ENCODE measurements at regions not wholly inside any gene's neighbourhood (a gene's known extent, or its start where the extent isn't known, plus 50 kb on each side); places are given as distances from the start of the nearest gene placed in this dataset.

DNA sequence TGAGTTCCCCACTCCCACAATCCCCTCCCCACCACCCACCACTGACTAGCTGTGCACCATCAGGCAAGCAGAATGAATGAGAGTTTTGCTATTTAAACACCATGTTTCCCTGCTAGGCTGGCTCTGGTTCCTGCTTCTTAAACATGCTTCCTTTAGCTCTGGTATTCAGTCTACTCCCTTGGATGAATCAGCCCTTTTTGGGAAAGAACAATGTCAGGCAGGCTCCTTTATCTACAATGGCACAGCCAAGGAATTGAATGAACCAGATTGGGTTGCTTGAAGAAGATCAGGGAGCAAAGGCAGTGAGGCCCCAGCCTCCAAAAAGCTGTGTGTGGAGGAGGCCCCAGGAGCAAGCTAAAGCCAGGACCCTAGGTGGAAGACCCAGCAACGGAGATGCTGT is 92.9 kb upstream of the ISX start:
- H3K4me3 ChIP-seq (ENCODE audit: low read length) = no peak overlapping the region
- no peak for DNase-seq (ENCODE audit: low read depth, low spot score)

DNA sequence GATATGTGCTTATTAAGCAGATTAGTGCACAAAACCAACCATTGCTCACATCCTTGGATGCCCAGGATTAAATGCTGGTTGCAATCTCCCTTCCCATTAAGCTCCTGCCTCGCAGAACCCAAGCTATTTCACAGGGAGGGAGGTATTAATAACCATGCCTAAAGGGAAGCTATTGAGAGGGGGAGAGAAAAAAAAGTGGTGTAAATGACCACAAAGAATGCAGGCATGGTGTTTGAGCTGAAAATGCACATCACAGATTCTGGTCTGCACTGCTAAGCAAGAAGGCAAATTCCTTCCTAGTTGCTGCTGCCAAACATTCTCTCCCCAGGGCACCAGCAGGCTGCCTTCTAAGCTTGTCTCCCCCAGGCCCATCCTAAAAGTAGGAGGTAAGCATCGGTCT is 92.0 kb upstream of the ISX start:
- H3K4me3 ChIP-seq (ENCODE audit: low read length) = no peak overlapping the region
- no peak for DNase-seq (ENCODE audit: low read depth, low spot score)

DNA sequence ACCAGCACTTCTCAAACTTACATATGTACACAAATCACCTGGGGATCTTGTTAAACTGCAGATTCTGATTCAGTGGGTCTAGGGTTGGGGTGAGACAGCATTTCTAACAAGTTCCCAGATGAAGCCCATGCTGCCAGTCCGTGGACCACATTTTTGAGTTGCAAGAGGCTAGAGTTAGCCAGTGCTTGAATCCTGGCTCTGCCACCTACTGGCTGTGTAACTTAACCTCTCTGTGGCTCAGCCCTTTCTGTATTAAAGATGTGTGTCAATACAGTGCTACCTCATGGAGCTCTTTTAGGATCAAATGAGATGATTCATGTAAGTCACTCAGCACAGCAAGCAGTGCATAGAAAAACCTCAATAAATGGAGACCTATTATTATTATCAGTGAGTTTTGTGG is 90.2 kb upstream of the ISX start:
- H3K4me3 ChIP-seq (ENCODE audit: low read length) = no peak overlapping the region
- peak; percentile 5 for DNase-seq (ENCODE audit: low read depth, low spot score)

DNA sequence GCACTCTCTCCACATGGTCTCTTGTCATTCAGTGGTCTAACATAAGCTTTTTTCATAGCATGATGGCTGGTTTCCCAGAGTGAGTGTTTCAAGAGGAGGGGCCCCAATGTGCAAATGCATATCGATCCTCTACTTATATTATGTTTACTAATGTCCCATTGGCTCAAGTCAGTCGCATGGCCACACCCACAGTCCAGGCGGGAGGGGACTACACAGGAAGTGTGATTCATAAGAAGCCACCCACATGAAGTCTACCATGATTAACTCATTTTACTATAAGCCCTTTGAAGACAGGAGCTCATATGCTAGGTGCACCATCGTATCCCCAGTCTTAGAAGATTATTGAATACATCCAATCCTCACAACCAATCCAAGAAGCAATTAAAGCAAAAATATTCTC is 89.5 kb upstream of the ISX start:
- H3K4me3 ChIP-seq (ENCODE audit: low read length) = no peak overlapping the region
- DNase-seq (ENCODE audit: low read depth, low spot score) = peak; percentile 6

DNA sequence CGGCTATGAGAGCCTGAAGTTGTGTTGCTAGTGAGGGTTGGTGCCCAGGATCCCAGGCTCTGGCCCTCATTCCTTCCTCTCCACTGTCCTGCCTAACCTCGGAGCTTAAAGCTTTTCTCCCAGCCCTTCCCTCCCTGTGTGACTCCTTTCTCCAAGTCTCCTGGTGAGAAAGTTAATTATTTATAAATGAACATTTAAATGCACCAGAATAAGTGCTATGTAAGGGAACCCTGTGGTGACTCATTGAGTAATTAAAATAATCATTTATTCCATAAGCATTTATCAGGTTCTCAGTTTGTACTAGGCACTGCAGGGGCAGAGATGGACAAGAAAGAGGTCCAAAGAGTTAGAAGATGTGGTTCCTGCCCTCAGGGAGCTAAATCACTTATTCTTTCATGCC is 89.1 kb upstream of the ISX start:
- no peak for DNase-seq (ENCODE audit: low read depth, low spot score)
- no peak overlapping the region for H3K4me3 ChIP-seq (ENCODE audit: low read length)

DNA sequence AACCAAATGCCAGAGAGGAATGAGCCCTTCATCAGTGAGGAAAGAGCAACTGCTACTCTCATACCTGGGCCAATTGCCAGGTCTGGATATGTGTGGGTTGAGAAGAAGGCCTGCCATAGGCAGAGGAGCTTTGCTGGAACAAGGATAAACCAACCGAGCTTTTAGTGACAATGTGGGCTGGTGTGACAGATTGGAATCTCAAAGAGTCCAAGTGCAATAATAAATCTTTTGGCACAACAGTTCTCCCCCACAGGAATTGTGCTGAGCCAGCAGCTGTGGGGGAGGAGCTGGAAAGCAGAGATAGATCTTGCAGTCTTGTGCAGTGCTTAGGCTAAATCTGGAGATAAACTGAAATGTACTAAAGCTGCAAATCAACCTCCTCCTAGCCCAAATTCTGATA is 79.4 kb upstream of the ISX start:
- no peak for DNase-seq (ENCODE audit: low read depth, low spot score)
- no peak overlapping the region for H3K4me3 ChIP-seq (ENCODE audit: low read length)

DNA sequence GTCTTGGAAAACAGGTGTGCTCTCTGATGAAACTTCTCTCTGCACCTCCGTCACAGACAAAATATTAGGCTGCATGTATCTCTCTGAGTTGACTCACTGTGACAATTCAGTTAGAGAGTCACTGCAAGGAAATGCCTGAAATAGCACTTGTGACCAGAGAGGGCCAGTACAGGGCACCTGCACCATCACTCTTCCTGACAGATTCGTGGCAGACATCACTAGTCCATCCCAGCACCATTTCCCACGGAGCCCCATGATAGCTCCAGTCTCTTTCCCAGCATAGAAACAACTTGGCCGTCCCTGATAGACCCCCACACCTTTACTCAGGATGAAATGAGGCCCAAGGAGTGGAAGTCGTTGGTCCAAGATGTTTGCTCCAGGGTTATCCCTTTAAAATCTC is 73.3 kb upstream of the ISX start:
- no peak for DNase-seq (ENCODE audit: low read depth, low spot score)
- H3K4me3 ChIP-seq (ENCODE audit: low read length) = no peak overlapping the region

DNA sequence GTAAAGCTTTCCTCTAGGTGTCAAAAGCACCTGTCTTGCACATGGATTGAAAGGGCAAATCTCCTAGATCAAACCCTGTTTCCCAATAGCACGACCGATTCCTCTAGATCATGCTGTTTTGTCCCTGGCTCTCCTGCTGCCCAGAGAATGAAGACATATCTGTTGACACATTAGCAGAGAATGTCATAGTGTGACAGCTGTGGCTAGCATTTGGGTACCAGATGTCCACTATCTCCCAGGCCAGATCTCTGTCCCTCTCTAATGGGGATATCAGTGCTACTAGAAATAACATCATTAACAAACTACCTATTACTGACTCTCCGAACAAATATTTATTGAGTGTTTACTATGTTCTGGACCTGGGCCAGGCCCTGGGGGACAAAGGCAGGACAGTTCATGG is 72.4 kb upstream of the ISX start:
- H3K4me3 ChIP-seq (ENCODE audit: low read length) = no peak overlapping the region
- no peak for DNase-seq (ENCODE audit: low read depth, low spot score)

DNA sequence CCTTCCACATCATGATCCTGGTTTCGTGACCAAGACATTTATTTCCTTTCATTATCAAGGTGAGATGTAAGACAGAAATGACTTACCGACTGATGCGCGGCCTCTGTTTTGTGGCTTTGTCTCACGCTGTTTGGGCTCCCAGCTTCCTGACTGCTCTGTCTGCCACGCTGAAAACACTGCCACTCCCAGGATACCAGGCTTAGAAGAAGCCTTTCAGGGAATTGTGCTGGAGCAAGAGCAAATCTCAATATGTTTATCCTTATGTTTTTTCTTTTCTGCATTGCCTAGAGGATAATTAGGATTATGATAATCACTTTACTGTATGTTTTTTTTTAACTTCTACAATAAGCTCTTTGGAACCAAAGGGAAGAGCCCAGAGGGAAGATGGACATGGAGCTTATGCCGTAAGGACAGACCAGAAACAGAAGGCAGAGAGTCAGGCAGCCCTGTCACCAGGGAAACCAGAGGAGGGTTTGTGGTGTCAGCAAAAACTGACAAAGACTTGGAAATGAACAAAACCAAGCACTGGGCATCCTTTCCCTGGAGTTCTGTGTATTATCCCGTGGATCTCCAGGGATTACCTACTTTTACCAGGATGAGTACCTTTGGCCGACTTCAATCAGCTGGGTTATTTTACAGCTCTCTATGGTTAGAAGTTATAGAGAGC is 68.2 kb upstream of the ISX start:
- no peak for DNase-seq (ENCODE audit: low read depth, low spot score)
- no peak overlapping the region for H3K4me3 ChIP-seq (ENCODE audit: low read length)

DNA sequence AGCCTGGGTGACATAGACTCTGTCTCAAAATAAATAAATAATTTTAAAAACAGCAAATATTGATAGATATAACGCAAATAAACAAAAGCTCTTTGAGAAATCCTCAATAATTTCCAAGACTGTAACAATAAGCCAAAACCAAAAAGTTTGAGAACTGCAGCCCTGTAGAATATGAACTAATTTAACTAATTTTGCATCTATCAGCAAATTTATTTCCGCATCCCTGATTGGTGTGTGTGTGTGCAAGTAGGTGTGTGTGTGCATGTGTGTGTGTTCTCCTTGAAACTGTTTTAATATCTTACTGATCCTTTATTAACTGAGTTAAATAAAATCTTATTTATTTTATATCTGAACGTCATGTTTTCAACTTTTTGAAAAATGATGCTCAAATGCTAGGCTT is 67.0 kb upstream of the ISX start:
- no peak for DNase-seq (ENCODE audit: low read depth, low spot score)
- H3K4me3 ChIP-seq (ENCODE audit: low read length) = no peak overlapping the region

DNA sequence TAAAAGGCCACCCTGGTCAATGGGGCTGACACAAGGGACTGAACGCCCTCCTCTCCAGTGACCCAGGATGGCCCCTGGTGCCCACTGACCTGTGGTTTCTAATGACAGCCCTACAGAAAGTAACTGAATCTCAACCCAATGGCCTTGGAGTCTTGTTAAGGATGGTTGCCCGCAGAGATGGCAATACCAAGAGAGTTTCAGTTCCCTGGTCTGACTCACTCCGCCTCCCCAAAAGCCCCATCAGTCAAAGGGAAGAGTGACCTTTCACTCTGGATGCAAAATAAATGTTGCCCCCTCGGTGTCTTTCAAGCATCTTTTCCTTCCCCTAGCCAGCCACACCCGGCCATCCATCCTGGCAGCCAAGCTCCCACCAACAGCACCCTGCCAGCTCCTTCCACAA is 57.7 kb upstream of the ISX start:
- DNase-seq (ENCODE audit: low read depth, low spot score) = no peak
- no peak overlapping the region for H3K4me3 ChIP-seq (ENCODE audit: low read length)

DNA sequence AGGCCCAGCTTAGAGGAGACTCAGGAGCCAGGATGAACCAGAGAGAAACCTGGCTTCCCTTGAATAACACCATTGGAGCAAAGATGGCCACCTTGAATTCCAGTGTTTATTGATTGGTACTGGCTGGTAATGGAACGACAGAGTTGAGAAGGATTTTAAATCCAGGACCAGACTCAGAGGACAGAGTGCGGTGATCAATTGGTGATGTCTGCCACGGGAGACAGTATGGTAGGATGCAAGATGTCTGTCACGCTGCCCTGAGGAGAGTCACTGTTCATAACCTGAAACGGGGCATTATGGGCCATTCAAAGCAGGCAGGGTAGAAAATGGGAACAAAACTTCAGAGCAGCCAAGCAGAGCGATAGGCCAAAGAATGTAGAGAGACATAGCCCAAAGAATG is 55.4 kb upstream of the ISX start:
- H3K4me3 ChIP-seq (ENCODE audit: low read length) = no peak overlapping the region
- DNase-seq (ENCODE audit: low read depth, low spot score) = no peak

DNA sequence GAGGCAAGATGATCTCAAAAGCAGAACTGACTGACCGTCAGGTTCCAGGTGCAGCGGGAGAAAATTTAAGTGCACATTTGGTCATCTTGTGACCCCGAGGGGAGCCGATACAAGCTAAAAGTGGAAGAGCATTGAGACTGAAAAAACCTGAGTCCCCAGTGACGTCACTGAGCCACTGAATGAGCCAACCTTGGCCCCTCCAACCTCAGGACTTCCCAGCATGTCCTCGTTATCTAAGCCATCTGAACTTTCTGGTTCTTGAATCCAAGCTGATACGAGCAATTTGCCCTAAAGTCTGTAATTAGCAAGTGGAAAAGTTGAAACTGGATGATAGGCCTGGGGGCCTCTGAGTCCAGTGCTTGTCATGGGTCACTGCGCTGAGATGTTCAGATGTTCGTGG is 51.1 kb upstream of the ISX start:
- DNase-seq (ENCODE audit: low read depth, low spot score) = no peak

More for the DNA sequence above, 51.1 kb upstream of the ISX start:
- H3K4me3 ChIP-seq (ENCODE audit: low read length) = no peak overlapping the region

All from Jurkat, Clone E6-1 (cell line).